ENCODE measurements at regions not wholly inside any gene's neighbourhood (a gene's known extent, or its start where the extent isn't known, plus 50 kb on each side); places are given as distances from the start of the nearest gene placed in this dataset.

- no peaks in the 10 kb centered on the region for H3K9me3 Mint-ChIP-seq
- ChIA-PET POLR2A (no interaction called here), CTCF (no interaction called here)
- intact Hi-C loops (cut with micrococcal nuclease), result no loop called here
- DNase-seq, result no peak
- no peak overlapping the region for H3K4me3 Mint-ChIP-seq
- no peak overlapping the region for H3K27ac Mint-ChIP-seq
- H3K36me3 Mint-ChIP-seq, result no peaks in the 10 kb centered on the region
- H3K27me3 Mint-ChIP-seq, result no peaks in the 10 kb centered on the region
- no peaks in the 10 kb centered on the region for H3K4me1 Mint-ChIP-seq (ENCODE audit: low read depth)
Measured at GRCh38 chr10:120641695-120642094, 184.7 kb downstream of the PLPP4 start.

GRCh38 chr10:120643351-120643750 lies 186.3 kb downstream of the PLPP4 start:
- Mint-ChIP-seq H3K36me3 (no peaks in the 10 kb centered on the region), H3K4me3 (no peak overlapping the region), H3K4me1 (ENCODE audit: low read depth) (no peaks in the 10 kb centered on the region), H3K27ac (no peak overlapping the region), H3K9me3 (no peaks in the 10 kb centered on the region), H3K27me3 (no peaks in the 10 kb centered on the region)
- intact Hi-C loops (cut with micrococcal nuclease), result no loop called here
- DNase-seq, result no peak
- POLR2A ChIA-PET, result no interaction called here
- CTCF ChIA-PET, result no interaction called here

GRCh38 chr10:120644556-120645410 lies 187.8 kb downstream of the PLPP4 start:
- H3K4me1 Mint-ChIP-seq (ENCODE audit: low read depth), result no peaks in the 10 kb centered on the region
- intact Hi-C loops (cut with micrococcal nuclease), result no loop called here
- H3K4me3 Mint-ChIP-seq, result no peak overlapping the region
- POLR2A ChIA-PET, result no interaction called here
- H3K27me3 Mint-ChIP-seq, result no peaks in the 10 kb centered on the region
- H3K36me3 Mint-ChIP-seq, result no peaks in the 10 kb centered on the region
- CTCF ChIA-PET, result no interaction called here
- no peaks in the 10 kb centered on the region for H3K9me3 Mint-ChIP-seq
- no peak for DNase-seq
- H3K27ac Mint-ChIP-seq, result no peak overlapping the region

- no peak overlapping the region for H3K27ac Mint-ChIP-seq
- no peaks in the 10 kb centered on the region for H3K36me3 Mint-ChIP-seq
- no peak overlapping the region for H3K4me3 Mint-ChIP-seq
- ChIA-PET CTCF (no interaction called here), POLR2A (no interaction called here)
- H3K9me3 Mint-ChIP-seq, result no peaks in the 10 kb centered on the region
- H3K4me1 Mint-ChIP-seq (ENCODE audit: low read depth), result no peaks in the 10 kb centered on the region
- no peak for DNase-seq
- intact Hi-C loops (cut with micrococcal nuclease), result no loop called here
- no peaks in the 10 kb centered on the region for H3K27me3 Mint-ChIP-seq
Measured at GRCh38 chr10:120646159-120646732, 189.2 kb downstream of the PLPP4 start.

- no peak for DNase-seq
- H3K27me3 Mint-ChIP-seq, result no peaks in the 10 kb centered on the region
- no peak overlapping the region for H3K27ac Mint-ChIP-seq
- intact Hi-C loops (cut with micrococcal nuclease), result no loop called here
- H3K36me3 Mint-ChIP-seq, result no peaks in the 10 kb centered on the region
- no peak overlapping the region for H3K4me3 Mint-ChIP-seq
- ChIA-PET CTCF (no interaction called here), POLR2A (interaction anchor here (0.6 kb wide), 1 partner anchor 941 kb away, joined by 3 read pairs; no protein-coding TSS in a partner anchor)
- no peaks in the 10 kb centered on the region for H3K9me3 Mint-ChIP-seq
- no peaks in the 10 kb centered on the region for H3K4me1 Mint-ChIP-seq (ENCODE audit: low read depth)
Measured at GRCh38 chr10:120646738-120647456, 189.9 kb downstream of the PLPP4 start.

- no peak for DNase-seq
- Mint-ChIP-seq H3K27me3 (no peaks in the 10 kb centered on the region), H3K27ac (no peak overlapping the region), H3K4me1 (ENCODE audit: low read depth) (no peaks in the 10 kb centered on the region), H3K36me3 (no peaks in the 10 kb centered on the region), H3K9me3 (no peaks in the 10 kb centered on the region), H3K4me3 (no peak overlapping the region)
- intact Hi-C loops (cut with micrococcal nuclease), result no loop called here
- POLR2A ChIA-PET, result no interaction called here
- CTCF ChIA-PET, result interaction anchor here (1.0 to 1.2 kb wide), 2 partner anchors 8 to 85 kb away, joined by 3 read pairs; no protein-coding TSS in a partner anchor
Measured at GRCh38 chr10:120650705-120651399, 193.8 kb downstream of the PLPP4 start.

- H3K4me1 Mint-ChIP-seq (ENCODE audit: low read depth), result no peaks in the 10 kb centered on the region
- H3K27me3 Mint-ChIP-seq, result peaks cover under 1% of the 10 kb centered on the region
- no peak overlapping the region for H3K27ac Mint-ChIP-seq
- DNase-seq, result no peak
- CTCF ChIA-PET, result no interaction called here
- intact Hi-C loops (cut with micrococcal nuclease), result no loop called here
- no peak overlapping the region for H3K4me3 Mint-ChIP-seq
- no peaks in the 10 kb centered on the region for H3K9me3 Mint-ChIP-seq
- no peaks in the 10 kb centered on the region for H3K36me3 Mint-ChIP-seq
- POLR2A ChIA-PET, result no interaction called here
Measured at GRCh38 chr10:120656107-120656506, 195.1 kb upstream of the WDR11 start.

- peaks cover 2% of the 10 kb centered on the region for H3K27me3 Mint-ChIP-seq
- ChIA-PET POLR2A (no interaction called here), CTCF (no interaction called here)
- no peak overlapping the region for H3K27ac Mint-ChIP-seq
- intact Hi-C loops (cut with micrococcal nuclease), result no loop called here
- H3K9me3 Mint-ChIP-seq, result no peaks in the 10 kb centered on the region
- H3K4me1 Mint-ChIP-seq (ENCODE audit: low read depth), result no peaks in the 10 kb centered on the region
- H3K4me3 Mint-ChIP-seq, result no peak overlapping the region
- H3K36me3 Mint-ChIP-seq, result no peaks in the 10 kb centered on the region
- DNase-seq, result no peak
Measured at GRCh38 chr10:120657371-120657770, 193.8 kb upstream of the WDR11 start.

GRCh38 chr10:120658943-120659885 lies 191.9 kb upstream of the WDR11 start:
- peaks cover 2% of the 10 kb centered on the region for H3K27me3 Mint-ChIP-seq
- H3K36me3 Mint-ChIP-seq, result no peaks in the 10 kb centered on the region
- H3K9me3 Mint-ChIP-seq, result no peaks in the 10 kb centered on the region
- H3K4me3 Mint-ChIP-seq, result no peak overlapping the region
- ChIA-PET CTCF (interaction anchor here (1.0 kb wide), 1 partner anchor 9 kb away, joined by 3 read pairs; no protein-coding TSS in a partner anchor), POLR2A (no interaction called here)
- no peak overlapping the region for H3K27ac Mint-ChIP-seq
- intact Hi-C loops (cut with micrococcal nuclease), result no loop called here
- no peaks in the 10 kb centered on the region for H3K4me1 Mint-ChIP-seq (ENCODE audit: low read depth)
- DNase-seq, result no peak

- CTCF ChIA-PET, result no interaction called here
- H3K36me3 Mint-ChIP-seq, result no peaks in the 10 kb centered on the region
- H3K9me3 Mint-ChIP-seq, result no peaks in the 10 kb centered on the region
- no peak for DNase-seq
- H3K27me3 Mint-ChIP-seq, result no peaks in the 10 kb centered on the region
- POLR2A ChIA-PET, result no interaction called here
- no peaks in the 10 kb centered on the region for H3K4me1 Mint-ChIP-seq (ENCODE audit: low read depth)
- no peak overlapping the region for H3K27ac Mint-ChIP-seq
- H3K4me3 Mint-ChIP-seq, result no peak overlapping the region
- intact Hi-C loops (cut with micrococcal nuclease), result no loop called here
Measured at GRCh38 chr10:120666308-120666707, 184.9 kb upstream of the WDR11 start.

- intact Hi-C loops (cut with micrococcal nuclease), result no loop called here
- ChIA-PET POLR2A (no interaction called here), CTCF (no interaction called here)
Measured at GRCh38 chr10:120667276-120667675, 183.9 kb upstream of the WDR11 start.

More at GRCh38 chr10:120667276-120667675, 183.9 kb upstream of the WDR11 start:
- DNase-seq, result no peak
- no peak overlapping the region for H3K4me3 Mint-ChIP-seq
- H3K4me1 Mint-ChIP-seq (ENCODE audit: low read depth), result no peaks in the 10 kb centered on the region
- no peaks in the 10 kb centered on the region for H3K36me3 Mint-ChIP-seq
- H3K27me3 Mint-ChIP-seq, result no peaks in the 10 kb centered on the region
- no peaks in the 10 kb centered on the region for H3K9me3 Mint-ChIP-seq
- no peak overlapping the region for H3K27ac Mint-ChIP-seq
